Liver (tissue), 3 donors: ENCODE measurements at regions not wholly inside any gene's neighbourhood (a gene's known extent, or its start where the extent isn't known, plus 50 kb on each side); places are given as distances from the start of the nearest gene placed in this dataset.
A peak's percentile ranks its signal among the peaks of the same experiment; 100 is the strongest.

Experiments
- CTCF ChIP-seq: fragments of 150-350 bp; IDR thresholded peaks from 2 replicates; pipeline ENCODE4 v1.5.1; 2017; ENCODE audit warnings: improper control_type of control experiment, low read depth, low read length; ENCODE audit not compliant: missing input control
- EGR1 ChIP-seq, 2 donors: IDR thresholded peaks; 2 replicates each; pipeline ENCODE4 v1.6.1; 2016 to 2018; ENCODE audit warnings: antibody characterized with exemption in 2 of 2, low read depth in 2 of 2
- RAD21 ChIP-seq, 2 donors: IDR thresholded peaks; 2 replicates each; pipeline ENCODE4 v1.6.1; 2016; ENCODE audit warnings: antibody characterized with exemption in 2 of 2, mild to moderate bottlenecking in 2 of 2
- REST ChIP-seq: IDR thresholded peaks from 2 replicates; pipeline ENCODE4 v1.6.1; 2016; ENCODE audit warnings: antibody characterized with exemption, mild to moderate bottlenecking
- TAF1 ChIP-seq: conservative IDR thresholded peaks from 2 replicates; pipeline ENCODE4 v1.6.1; 2016; ENCODE audit warnings: antibody characterized with exemption, mild to moderate bottlenecking
- YY1 ChIP-seq: IDR thresholded peaks from 2 replicates; pipeline ENCODE4 v1.6.1; 2016; ENCODE audit warnings: antibody characterized with exemption, mild to moderate bottlenecking
- TF ChIP-seq, protein P1 (sequence below): IDR thresholded peaks from 2 replicates; pipeline ENCODE4 v1.6.1; 2016; ENCODE audit warnings: antibody characterized with exemption
- TF ChIP-seq, protein P2 (sequence below): IDR thresholded peaks from 2 replicates; pipeline ENCODE4 v1.6.1; 2016; ENCODE audit warnings: antibody characterized with exemption
- donor health status: healthy.
- donor health status: healthy.

- TF ChIP-seq, protein P1, sequence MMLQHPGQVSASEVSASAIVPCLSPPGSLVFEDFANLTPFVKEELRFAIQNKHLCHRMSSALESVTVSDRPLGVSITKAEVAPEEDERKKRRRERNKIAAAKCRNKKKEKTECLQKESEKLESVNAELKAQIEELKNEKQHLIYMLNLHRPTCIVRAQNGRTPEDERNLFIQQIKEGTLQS, result no peak
- TF ChIP-seq REST (no peak), RAD21 (IDR thresholded peaks at IDR 0.05) (peak in 1 of 2 donors; percentile 57), CTCF (peak; percentile 9), TAF1 (no peak), YY1 (no peak), EGR1 (IDR thresholded peaks at IDR 0.05; ENCODE audit: low read depth in 2 of 2) (no peak)
- TF ChIP-seq, protein P2, sequence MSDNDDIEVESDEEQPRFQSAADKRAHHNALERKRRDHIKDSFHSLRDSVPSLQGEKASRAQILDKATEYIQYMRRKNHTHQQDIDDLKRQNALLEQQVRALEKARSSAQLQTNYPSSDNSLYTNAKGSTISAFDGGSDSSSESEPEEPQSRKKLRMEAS, result no peak
Measured at GRCh38 chrY:18669790-18670189, 103.7 kb downstream of the HSFY2 start.
